Lung (tissue), 11 donors: ENCODE measurements at regions not wholly inside any gene's neighbourhood (a gene's known extent, or its start where the extent isn't known, plus 50 kb on each side); places are given as distances from the start of the nearest gene placed in this dataset.

Source experiments
- ATAC-seq: fragments of 200-7000 bp; cut with Tn5 transposase; one replicate; pipeline ENCODE4 v1.9.1; 2020; ENCODE audit warnings: moderate number of reproducible peaks; ENCODE audit not compliant: insufficient read depth, low FRiP score
- DNase-seq, 3 donors: peaks; one replicate each; pipeline ENCODE4 v3.0.0-alpha.2; 2013 to 2017
- H3K27ac ChIP-seq, 2 donors: one replicate each; pipeline ENCODE4 v1.5.1; 2013; ENCODE audit warnings: mild to moderate bottlenecking in 2 of 2, moderate library complexity in 2 of 2, control low read depth in 1 of 2, inconsistent platforms in 1 of 2, low read depth in 1 of 2, low read length in 1 of 2
- H3K27me3 ChIP-seq, 3 donors: one replicate each; pipeline ENCODE4 v1.5.1; 2013; ENCODE audit warnings: low read length in 2 of 3; ENCODE audit not compliant: control insufficient read depth in 3 of 3, insufficient read depth in 3 of 3
- H3K36me3 ChIP-seq, 4 donors: one replicate each; pipeline ENCODE4 v1.5.1; 2013; ENCODE audit warnings: low read length in 4 of 4, mild to moderate bottlenecking in 1 of 4, moderate library complexity in 1 of 4; ENCODE audit not compliant: control insufficient read depth in 4 of 4, insufficient read depth in 4 of 4
- H3K4me1 ChIP-seq, 5 donors: one replicate each; pipeline ENCODE4 v1.5.1; 2013; ENCODE audit warnings: low read length in 5 of 5, mild to moderate bottlenecking in 2 of 5, moderate library complexity in 1 of 5; ENCODE audit not compliant: control insufficient read depth in 5 of 5, insufficient read depth in 5 of 5
- H3K4me3 ChIP-seq: one replicate; pipeline ENCODE4 v1.5.1; 2013; ENCODE audit warnings: mild to moderate bottlenecking, control low read depth, moderate library complexity
- H3K9ac ChIP-seq, 2 donors: one replicate each; pipeline ENCODE4 v1.5.1; 2013; ENCODE audit warnings: low read length in 2 of 2, control low read depth in 1 of 2; ENCODE audit not compliant: insufficient read depth in 1 of 2
- H3K9me3 ChIP-seq, 4 donors: one replicate each; pipeline ENCODE4 v1.5.1; 2013; ENCODE audit warnings: low read length in 3 of 4, mild to moderate bottlenecking in 1 of 4, moderate library complexity in 1 of 4; ENCODE audit not compliant: control insufficient read depth in 4 of 4, insufficient read depth in 3 of 4
- CTCF ChIP-seq: IDR thresholded peaks from 2 replicates; pipeline ENCODE4 v1.5.1; 2012; ENCODE audit warnings: mild to moderate bottlenecking; ENCODE audit errors: control extremely low read depth, extremely low read depth
- WGBS, 2 donors: extraction: QIAGEN DNeasy Blood & Tissue Kit; methylation state at CpG; one replicate each; pipeline ENCODE4 v1.1.7; 2013; 5-methylcytosine and 5-hydroxymethylcytosine counted together
- donor health status: control.
- donor health status: control.
- donor health status: Bipolar disorder and iron deficiency.
- donor health status: healthy.
- donor health status: DM: yes; HTN: yes; CAD: no.

- H3K27me3 ChIP-seq = peaks cover 0 to 3% (median 3%) of the 10 kb centered on the region in 3 donors
- H3K9ac ChIP-seq = no peak overlapping the region
- no peak overlapping the region for H3K27ac ChIP-seq
- DNase-seq = peak in 1 of 3 donors; percentile 5
- H3K4me1 ChIP-seq = no peaks in the 10 kb centered on the region
- no peak for TF ChIP-seq CTCF
- 62 to 78% methylated on average over 15 of the region's 15 CpGs for WGBS, 2 donors
- ATAC-seq = no peak
- H3K9me3 ChIP-seq = peaks cover 0 to 20% (median 5%) of the 10 kb centered on the region in 4 donors
- no peaks in the 10 kb centered on the region for H3K36me3 ChIP-seq
- no peak overlapping the region for H3K4me3 ChIP-seq
Observed at GRCh38 chr22:49713003-49713402, 114.7 kb downstream of the BRD1 start.

- TF ChIP-seq CTCF = no peak
- H3K4me1 ChIP-seq = no peaks in the 10 kb centered on the region
- WGBS, 2 donors = 34 to 37% methylated on average over 22 of the region's 22 CpGs
- peaks cover 0 to 3% (median 3%) of the 10 kb centered on the region in 3 donors for H3K27me3 ChIP-seq
- no peak overlapping the region for H3K9ac ChIP-seq
- ATAC-seq (no peak), DNase-seq (peak; percentile 29 to 58 (median 48))
- no peaks in the 10 kb centered on the region for H3K36me3 ChIP-seq
- H3K27ac ChIP-seq = no peak overlapping the region
- H3K9me3 ChIP-seq = peaks cover 0 to 20% (median 5%) of the 10 kb centered on the region in 4 donors
- H3K4me3 ChIP-seq = no peak overlapping the region
Observed at GRCh38 chr22:49712195-49712791, 115.4 kb downstream of the BRD1 start.

GRCh38 chr22:49710746-49711145 is 116.9 kb downstream of the BRD1 start:
- H3K27ac ChIP-seq = no peak overlapping the region
- TF ChIP-seq CTCF = no peak
- peaks cover 0 to 17% (median 5%) of the 10 kb centered on the region in 4 donors for H3K9me3 ChIP-seq
- DNase-seq (no peak), ATAC-seq (no peak)
- H3K4me3 ChIP-seq = no peak overlapping the region
- 83 to 92% methylated on average over 9 of the region's 9 CpGs for WGBS, 2 donors
- H3K9ac ChIP-seq = no peak overlapping the region
- peaks cover under 1 to 4% (median 3%) of the 10 kb centered on the region in 3 donors for H3K27me3 ChIP-seq
- no peaks in the 10 kb centered on the region for H3K4me1 ChIP-seq
- H3K36me3 ChIP-seq = no peaks in the 10 kb centered on the region

GRCh38 chr22:49709464-49709863 is 118.2 kb downstream of the BRD1 start:
- Histone ChIP-seq H3K4me1 (peaks cover 0 to 4% (median 0%) of the 10 kb centered on the region in 5 donors), H3K9me3 (peaks cover 0 to 17% (median 5%) of the 10 kb centered on the region in 4 donors), H3K36me3 (no peaks in the 10 kb centered on the region), H3K9ac (no peak overlapping the region), H3K4me3 (no peak overlapping the region), H3K27ac (no peak overlapping the region), H3K27me3 (peaks cover 7 to 13% (median 10%) of the 10 kb centered on the region in 3 donors)
- TF ChIP-seq CTCF = no peak
- DNase-seq (no peak), ATAC-seq (no peak)
- 81 to 86% methylated on average over 4 of the region's 4 CpGs for WGBS, 2 donors
